MM.1S (cell line): ENCODE measurements at regions not wholly inside any gene's neighbourhood (a gene's known extent, or its start where the extent isn't known, plus 50 kb on each side); places are given as distances from the start of the nearest gene placed in this dataset.

ENCODE experiments used
- DNase-seq: peaks from one replicate; pipeline ENCODE4 v3.0.0-alpha.2; 2015
- H2AFZ ChIP-seq: fragments of 300-600 bp; sonication (generic); 2 replicates; pipeline ENCODE4 v1.6.0; 2016; ENCODE audit warnings: antibody characterized with exemption, low read length
- H3F3A ChIP-seq: fragments of 300-600 bp; sonication (generic); 2 replicates; pipeline ENCODE4 v1.6.1; 2016; ENCODE audit warnings: mild to moderate bottlenecking, antibody characterized with exemption, low read length, moderate library complexity, mixed read lengths; ENCODE audit not compliant: insufficient read depth
- H3K27ac ChIP-seq: fragments of 300-600 bp; sonication (generic); 2 replicates; pipeline ENCODE4 v1.5.1; 2016; ENCODE audit warnings: mild to moderate bottlenecking, low read length
- H3K27me3 ChIP-seq: fragments of 300-600 bp; sonication (generic); replicated peaks from 2 replicates; pipeline ENCODE4 v1.6.0; 2016; ENCODE audit warnings: low read length; ENCODE audit not compliant: insufficient read depth
- H3K36me3 ChIP-seq: fragments of 300-600 bp; sonication (generic); replicated peaks from 2 replicates; pipeline ENCODE4 v1.6.1; 2016; ENCODE audit warnings: mild to moderate bottlenecking, low read length, mixed read lengths; ENCODE audit not compliant: insufficient read depth
- H3K4me1 ChIP-seq: fragments of 300-600 bp; sonication (generic); 2 replicates; pipeline ENCODE4 v1.6.1; 2016; ENCODE audit warnings: low read length, mixed read lengths
- H3K4me2 ChIP-seq: fragments of 300-600 bp; sonication (generic); 2 replicates; pipeline ENCODE4 v1.6.0; 2016; ENCODE audit warnings: low read depth, low read length
- H3K4me3 ChIP-seq: fragments of 300-600 bp; sonication (generic); 2 replicates; pipeline ENCODE4 v1.5.1; 2016; ENCODE audit warnings: low read length, mixed read lengths
- H3K79me2 ChIP-seq: fragments of 300-600 bp; sonication (generic); 2 replicates; pipeline ENCODE4 v1.6.1; 2016; ENCODE audit warnings: mixed run types, low read length, mixed read lengths
- H3K9ac ChIP-seq: fragments of 300-600 bp; sonication (generic); 2 replicates; pipeline ENCODE4 v1.6.1; 2016; ENCODE audit warnings: low read length, mixed read lengths
- H3K9me2 ChIP-seq: fragments of 300-600 bp; sonication (generic); replicated peaks from 2 replicates; pipeline ENCODE4 v1.6.1; 2016; ENCODE audit warnings: mild to moderate bottlenecking, low read length, mixed read lengths; ENCODE audit not compliant: insufficient read depth
- H3K9me3 ChIP-seq: fragments of 300-600 bp; sonication (generic); replicated peaks from 2 replicates; pipeline ENCODE4 v1.6.1; 2016; ENCODE audit warnings: mild to moderate bottlenecking, low read length, mixed read lengths; ENCODE audit not compliant: insufficient read depth
- H4K20me1 ChIP-seq: fragments of 300-600 bp; sonication (generic); 2 replicates; pipeline ENCODE4 v1.6.1; 2016; ENCODE audit warnings: mild to moderate bottlenecking, low read length, moderate library complexity, mixed read lengths; ENCODE audit not compliant: insufficient read depth
- CTCF ChIP-seq: fragments of 300-600 bp; sonication (generic); IDR thresholded peaks from 2 replicates; pipeline ENCODE4 v1.5.1; 2016; ENCODE audit warnings: antibody characterized with exemption, low read length, mixed read lengths
- EZH2 ChIP-seq: fragments of 300-600 bp; sonication (generic); optimal IDR thresholded peaks from 2 replicates; pipeline ENCODE3; 2017; ENCODE audit warnings: low read depth, mild to moderate bottlenecking, antibody characterized with exemption, low read length, mixed read lengths
- EZH2phosphoT487 ChIP-seq: fragments of 300-600 bp; sonication (generic); IDR thresholded peaks from 2 replicates; pipeline ENCODE4 v1.6.1; 2018; ENCODE audit warnings: antibody characterized with exemption, low read length

GRCh38 chr2:220795705-220796104, 776.4 kb downstream of the EPHA4 start:
- no peak overlapping the region for H3K4me2 ChIP-seq
- H3K27ac ChIP-seq, result no peak overlapping the region
- no peak overlapping the region for H3K9ac ChIP-seq
- no peaks in the 10 kb centered on the region for H4K20me1 ChIP-seq
- H3K79me2 ChIP-seq, result no peaks in the 10 kb centered on the region
- H3F3A ChIP-seq, result no peaks in the 10 kb centered on the region
- no peaks in the 10 kb centered on the region for H3K4me1 ChIP-seq
- no peak overlapping the region for H2AFZ ChIP-seq
- TF ChIP-seq EZH2phosphoT487, result no peak
- TF ChIP-seq CTCF, result no peak
- no peak for TF ChIP-seq EZH2
- H3K9me3 ChIP-seq, result no peaks in the 10 kb centered on the region
- no peaks in the 10 kb centered on the region for H3K9me2 ChIP-seq
- no peak overlapping the region for H3K4me3 ChIP-seq
- DNase-seq, result no peak
- no peaks in the 10 kb centered on the region for H3K27me3 ChIP-seq
- H3K36me3 ChIP-seq, result no peaks in the 10 kb centered on the region

DNA sequence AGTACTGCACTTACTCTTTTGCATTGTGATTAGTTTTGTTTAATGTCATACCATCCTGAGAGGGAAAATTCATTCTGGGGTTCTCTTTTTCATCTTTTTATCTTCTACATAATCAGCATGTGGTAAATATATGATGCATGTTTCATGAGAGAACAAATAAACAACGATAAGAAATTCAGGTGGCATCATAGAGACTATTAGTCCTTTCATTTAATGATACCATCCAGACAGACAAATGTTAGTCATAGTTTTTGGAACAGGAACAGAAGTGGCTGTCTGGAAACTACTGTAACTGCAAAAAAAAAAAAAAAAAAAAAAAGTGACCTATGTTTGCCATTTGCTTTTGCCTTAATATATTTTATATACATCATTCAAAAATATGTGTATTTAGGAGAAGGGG, 761.0 kb downstream of the EPHA4 start:
- H3F3A ChIP-seq, result no peaks in the 10 kb centered on the region
- no peaks in the 10 kb centered on the region for H4K20me1 ChIP-seq
- no peak overlapping the region for H3K4me3 ChIP-seq
- no peak overlapping the region for H2AFZ ChIP-seq
- no peak overlapping the region for H3K27ac ChIP-seq
- no peak for DNase-seq
- TF ChIP-seq EZH2 (no peak), EZH2phosphoT487 (no peak), CTCF (no peak)
- H3K36me3 ChIP-seq, result no peaks in the 10 kb centered on the region
- H3K4me2 ChIP-seq, result no peak overlapping the region
- H3K27me3 ChIP-seq, result no peaks in the 10 kb centered on the region
- no peaks in the 10 kb centered on the region for H3K9me2 ChIP-seq
- no peaks in the 10 kb centered on the region for H3K9me3 ChIP-seq
- H3K4me1 ChIP-seq, result no peaks in the 10 kb centered on the region
- H3K79me2 ChIP-seq, result no peaks in the 10 kb centered on the region
- H3K9ac ChIP-seq, result no peak overlapping the region

GRCh38 chr2:220811952-220812570, 760.0 kb downstream of the EPHA4 start:
- TF ChIP-seq CTCF, result no peak
- TF ChIP-seq EZH2phosphoT487, result no peak
- no peak for TF ChIP-seq EZH2
- H3K9ac ChIP-seq, result no peak overlapping the region
- H3K4me1 ChIP-seq, result no peaks in the 10 kb centered on the region
- no peak overlapping the region for H3K27ac ChIP-seq
- no peak overlapping the region for H3K4me2 ChIP-seq
- H3K4me3 ChIP-seq, result no peak overlapping the region
- no peaks in the 10 kb centered on the region for H3K79me2 ChIP-seq
- no peak overlapping the region for H2AFZ ChIP-seq
- H4K20me1 ChIP-seq, result no peaks in the 10 kb centered on the region
- no peaks in the 10 kb centered on the region for H3K36me3 ChIP-seq
- no peaks in the 10 kb centered on the region for H3K9me2 ChIP-seq
- no peaks in the 10 kb centered on the region for H3K27me3 ChIP-seq
- DNase-seq, result no peak
- no peaks in the 10 kb centered on the region for H3F3A ChIP-seq
- H3K9me3 ChIP-seq, result no peaks in the 10 kb centered on the region
